HG02885 (cell line): ENCODE measurements at regions not wholly inside any gene's neighbourhood (a gene's known extent, or its start where the extent isn't known, plus 50 kb on each side); places are given as distances from the start of the nearest gene placed in this dataset.
"Not testable (repeated sequence)": the region's sequence is repeated elsewhere in the genome, so short reads cannot be mapped to it uniquely, and the experiment has no call there.

Source experiments
- ATAC-seq: cut with Tn5 transposase; IDR thresholded peaks from one replicate; pipeline ENCODE4 v1.9.1; 2021; ENCODE audit warnings: mild to moderate bottlenecking; ENCODE audit not compliant: unreplicated experiment, poor library complexity

- no peak for ATAC-seq
Measured at GRCh38 chr6:82118150-82118562, 129.4 kb downstream of the IBTK start.

- no peak for ATAC-seq
Measured at GRCh38 chr6:82114748-82115147, 132.8 kb downstream of the IBTK start.

GRCh38 chr6:82113231-82113630 is 134.3 kb downstream of the IBTK start:
- no peak for ATAC-seq

GRCh38 chr6:82111818-82112217 is 135.7 kb downstream of the IBTK start:
- no peak for ATAC-seq

- no peak for ATAC-seq
Measured at GRCh38 chr6:82111114-82111513, 136.4 kb downstream of the IBTK start.

DNA sequence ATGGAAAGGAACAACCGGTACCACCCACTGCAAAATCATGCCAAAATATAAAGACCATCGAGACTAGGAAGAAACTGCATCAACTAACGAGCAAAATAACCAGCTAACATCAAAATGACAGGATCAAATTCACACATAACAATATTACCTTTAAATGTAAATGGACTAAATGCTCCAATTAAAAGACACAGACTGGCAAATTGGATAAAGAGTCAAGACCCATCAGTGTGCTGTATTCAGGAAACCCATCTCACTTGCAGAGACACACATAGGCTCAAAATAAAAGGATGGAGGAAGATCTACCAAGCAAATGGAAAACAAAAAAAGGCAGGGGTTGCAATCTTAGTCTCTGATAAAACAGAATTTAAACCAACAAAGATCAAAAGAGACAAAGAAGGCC is 144.4 kb downstream of the IBTK start:
- ATAC-seq = not testable (repeated sequence)

DNA sequence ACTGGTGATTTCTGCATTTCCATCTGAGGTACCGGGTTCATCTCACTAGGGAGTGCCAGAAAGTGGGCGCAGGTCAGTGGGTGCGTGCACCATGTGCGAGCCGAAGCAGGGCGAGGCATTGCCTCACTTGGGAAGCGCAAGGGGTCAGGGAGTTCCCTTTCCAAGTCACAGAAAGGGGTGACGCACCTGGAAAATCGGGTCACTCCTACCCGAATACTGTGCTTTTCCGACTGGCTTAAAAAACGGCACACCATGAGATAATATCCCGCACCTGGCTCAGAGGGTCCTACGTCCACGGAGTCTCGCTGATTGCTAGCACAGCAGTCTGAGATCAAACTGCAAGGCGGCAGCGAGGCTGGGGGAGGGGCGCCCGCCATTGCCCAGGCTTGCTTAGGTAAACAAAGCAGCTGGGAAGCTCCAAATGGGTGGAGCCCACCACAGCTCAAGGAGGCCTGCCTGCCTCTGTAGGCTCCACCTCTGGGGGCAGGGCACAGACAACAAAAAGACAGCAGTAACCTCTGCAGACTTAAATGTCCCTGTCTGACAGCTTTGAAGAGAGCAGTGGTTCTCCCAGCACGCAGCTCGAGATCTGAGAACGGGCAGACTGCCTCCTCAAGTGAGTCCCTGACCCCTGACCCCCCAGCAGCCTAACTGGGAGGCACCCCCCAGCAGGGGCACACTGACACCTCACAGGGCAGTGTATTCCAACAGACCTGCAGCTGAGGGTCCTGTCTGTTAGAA is 146.0 kb downstream of the IBTK start:
- not testable (repeated sequence) for ATAC-seq

DNA sequence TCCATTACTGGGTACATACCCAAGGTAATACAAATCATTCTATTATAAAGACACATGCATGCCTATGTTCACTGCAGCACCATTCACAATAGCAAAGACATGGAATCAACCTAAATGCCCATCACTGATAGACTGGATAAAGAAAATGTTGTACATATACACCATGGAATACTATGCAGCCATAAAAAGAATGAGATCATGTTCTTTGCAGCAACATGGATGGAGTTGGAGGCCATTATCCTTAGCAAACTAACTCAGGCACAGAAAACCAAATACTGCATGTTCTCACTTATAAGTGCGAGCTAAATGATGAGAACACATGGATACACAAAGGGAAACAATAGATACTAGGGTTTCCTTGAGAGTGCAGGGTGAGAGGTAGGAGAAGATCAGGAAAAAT is 146.8 kb downstream of the IBTK start:
- not testable (repeated sequence) for ATAC-seq

DNA sequence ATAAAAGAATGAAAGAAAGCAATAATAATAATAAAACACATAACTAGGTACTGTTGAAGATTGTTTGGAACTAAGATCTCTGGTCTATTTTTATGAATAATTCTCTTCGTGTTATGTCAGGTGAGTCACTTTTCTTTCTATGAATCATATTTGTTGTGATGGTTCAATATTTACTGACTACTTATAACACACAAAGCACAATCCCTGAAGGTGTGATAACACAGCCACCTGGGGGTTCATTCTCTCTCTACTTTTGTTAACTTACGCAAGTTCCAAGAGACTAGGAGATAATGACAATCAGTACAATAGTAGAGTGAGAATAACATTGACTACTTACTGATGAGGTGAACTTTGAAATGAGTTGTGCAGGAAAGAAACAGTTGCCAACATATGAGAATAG is 149.9 kb downstream of the IBTK start:
- ATAC-seq = no peak

GRCh38 chr6:82095091-82095490 is 152.5 kb downstream of the IBTK start:
- ATAC-seq = no peak

GRCh38 chr6:82094166-82094806 is 153.3 kb downstream of the IBTK start:
- ATAC-seq = no peak

GRCh38 chr6:82088978-82089771 is 158.4 kb downstream of the IBTK start:
- no peak for ATAC-seq

- ATAC-seq = no peak
Measured at GRCh38 chr6:82086944-82087343, 160.6 kb downstream of the IBTK start.

DNA sequence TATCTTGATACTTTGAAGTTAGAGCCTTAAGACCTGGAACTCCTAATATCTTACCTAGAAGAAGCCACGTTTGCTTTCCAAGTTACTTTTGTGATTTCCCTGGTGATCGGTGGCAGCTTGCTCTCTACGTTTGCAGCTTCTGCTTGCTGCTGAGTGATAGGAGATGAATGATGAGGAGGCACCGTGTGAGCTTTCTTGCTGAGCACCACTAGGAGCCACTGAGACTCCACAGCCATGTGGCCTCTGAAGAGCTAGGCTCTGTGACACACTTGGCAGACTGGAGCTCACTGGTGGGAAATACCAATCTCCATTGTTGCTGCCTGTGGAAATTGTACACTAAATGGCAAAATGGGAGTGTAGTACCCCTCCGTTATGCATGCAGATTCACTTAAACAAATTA is 161.8 kb downstream of the IBTK start:
- no peak for ATAC-seq

- no peak for ATAC-seq
Measured at GRCh38 chr6:82084324-82084920, 163.1 kb downstream of the IBTK start.

GRCh38 chr6:82083646-82084045 is 163.9 kb downstream of the IBTK start:
- ATAC-seq = no peak

GRCh38 chr6:82080767-82081166 is 166.8 kb downstream of the IBTK start:
- no peak for ATAC-seq

DNA sequence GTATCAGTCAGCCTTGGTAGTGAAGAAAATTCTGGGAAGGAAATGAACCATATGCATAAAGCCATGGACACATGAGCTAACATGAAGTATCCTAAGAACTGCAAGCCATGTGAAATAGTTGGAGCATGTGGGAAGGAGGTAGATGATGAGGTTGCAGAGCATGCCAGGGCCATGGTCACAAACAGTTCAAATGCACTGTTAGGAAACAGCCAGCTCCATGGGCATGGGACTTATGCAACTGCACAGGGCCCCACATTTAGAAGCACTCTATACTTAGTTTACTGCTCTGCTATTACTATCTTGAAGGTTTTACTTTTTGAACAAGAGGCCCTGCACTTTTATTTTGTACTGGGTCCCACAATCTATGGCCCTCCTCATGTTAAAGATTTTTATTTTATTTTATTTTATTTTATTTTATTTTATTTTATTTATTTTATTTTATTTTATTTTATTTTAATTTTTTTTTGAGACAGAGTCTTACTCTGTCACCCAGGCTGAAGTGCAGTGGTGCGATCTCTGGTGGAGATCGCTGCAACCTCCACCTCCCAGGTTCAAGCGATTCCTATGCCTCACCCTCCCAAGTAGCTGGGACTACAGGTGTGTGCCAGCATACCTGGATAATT is 169.1 kb downstream of the IBTK start:
- no peak for ATAC-seq

DNA sequence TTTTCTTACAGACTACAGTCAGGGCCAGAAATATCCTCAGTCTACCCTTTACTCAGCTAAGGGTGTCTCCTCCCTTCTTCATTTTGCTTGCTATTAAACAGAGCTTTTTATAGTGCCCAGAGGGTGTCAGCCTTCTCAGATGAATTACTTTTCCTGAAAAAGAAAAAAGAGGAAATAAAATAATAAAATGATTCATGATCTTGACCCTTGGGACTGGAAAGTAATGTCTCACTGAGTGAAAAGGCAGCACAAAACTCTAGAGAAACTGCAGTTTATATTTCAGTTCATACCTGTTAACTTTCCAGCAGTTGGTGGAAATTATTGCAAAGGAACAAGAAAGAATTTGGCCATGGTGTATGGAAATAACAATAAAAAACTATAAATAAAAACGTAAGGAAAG is 170.6 kb downstream of the IBTK start:
- ATAC-seq = no peak

DNA sequence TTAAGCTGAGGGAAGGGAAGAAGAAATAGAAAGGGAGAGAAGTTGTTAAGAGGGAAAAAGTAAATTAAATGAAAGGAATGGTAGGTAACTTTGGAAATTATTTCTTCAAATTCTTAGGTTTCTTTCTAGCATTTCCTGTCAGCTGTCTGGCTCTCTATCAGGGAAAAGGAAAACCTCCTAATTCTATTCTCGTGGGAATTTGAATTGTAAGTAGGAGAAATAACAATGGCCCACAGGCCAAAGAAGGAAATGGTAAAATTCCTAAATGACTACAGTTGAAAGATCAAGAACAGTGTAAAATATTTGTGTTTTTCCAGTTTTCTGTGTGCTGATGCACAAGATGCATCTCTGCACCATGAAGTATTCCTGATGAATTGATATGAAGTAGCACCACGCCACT is 173.0 kb downstream of the IBTK start:
- ATAC-seq = no peak
